Natural killer cell treated with Interleukin-12 subunit alpha and Interleukin-12 subunit beta and Interleukin-15 and Interleukin-18, amount 100 ng/mL, for 72 hours (primary cell): ENCODE measurements at regions not wholly inside any gene's neighbourhood (a gene's known extent, or its start where the extent isn't known, plus 50 kb on each side); places are given as distances from the start of the nearest gene placed in this dataset.

Experiments used
- ATAC-seq, 2 donors: fragments of 150-1000 bp; cut with Tn5 transposase in 1 of 2; sonication (Bioruptor Pico), chemical (Tn5 transposase) in 1 of 2; 2 replicates each; pipeline ENCODE4 v1.10.0; 2021
- DNase-seq: peaks from one replicate; pipeline ENCODE4 v3.0.0; 2022; ENCODE audit warnings: low spot score
- H3K27ac Mint-ChIP-seq, 2 donors: 1 replicate in 1 of 2; 2 replicates in 1 of 2; pipeline ENCODE4 v1.8.0; 2022; ENCODE audit warnings: mixed read lengths in 2 of 2, mild to moderate bottlenecking in 1 of 2, moderate library complexity in 1 of 2
- H3K27me3 Mint-ChIP-seq, 2 donors: 1 replicate in 1 of 2; 2 replicates in 1 of 2; pipeline ENCODE4 v1.8.0; 2022; ENCODE audit warnings: mixed read lengths in 2 of 2
- H3K36me3 Mint-ChIP-seq: one replicate; pipeline ENCODE4 v1.8.0; 2022; ENCODE audit warnings: mixed read lengths
- H3K4me1 Mint-ChIP-seq, 2 donors: 1 replicate in 1 of 2; 2 replicates in 1 of 2; pipeline ENCODE4 v1.8.0; 2022; ENCODE audit warnings: low read depth in 2 of 2, mixed read lengths in 2 of 2, mild to moderate bottlenecking in 1 of 2
- H3K4me3 Mint-ChIP-seq: one replicate; pipeline ENCODE4 v1.8.0; 2022; ENCODE audit warnings: mixed read lengths
- H3K9me3 Mint-ChIP-seq: 2 replicates; pipeline ENCODE4 v1.8.0; 2022; ENCODE audit warnings: mixed read lengths

DNA sequence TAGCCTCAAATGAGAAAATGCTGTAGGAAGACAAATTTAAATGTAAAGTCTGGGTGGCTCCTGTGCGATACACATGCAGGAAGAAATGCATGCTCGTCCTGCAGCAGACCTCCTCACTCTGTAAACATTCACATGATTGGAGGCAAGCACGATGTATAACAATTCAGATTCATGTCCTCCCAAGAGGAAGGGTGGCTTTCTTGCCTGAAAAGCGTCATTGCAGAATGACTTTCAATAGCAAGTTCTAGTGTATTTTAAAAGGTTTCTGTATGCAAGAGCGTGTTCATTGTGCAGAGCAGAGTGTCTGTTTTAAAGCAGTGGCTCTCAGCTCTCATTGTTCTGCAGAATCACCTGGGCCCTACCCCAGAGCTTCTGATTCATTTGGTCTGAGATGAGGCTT lies 170.3 kb upstream of the CELF2 start:
- ATAC-seq (no peak), DNase-seq (no peak)
- Mint-ChIP-seq H3K27me3 (peaks cover 19 to 39% of the 10 kb centered on the region in 2 donors), H3K4me1 (no peaks in the 10 kb centered on the region), H3K9me3 (no peaks in the 10 kb centered on the region), H3K27ac (no peak overlapping the region), H3K4me3 (no peak overlapping the region), H3K36me3 (no peaks in the 10 kb centered on the region)

DNA sequence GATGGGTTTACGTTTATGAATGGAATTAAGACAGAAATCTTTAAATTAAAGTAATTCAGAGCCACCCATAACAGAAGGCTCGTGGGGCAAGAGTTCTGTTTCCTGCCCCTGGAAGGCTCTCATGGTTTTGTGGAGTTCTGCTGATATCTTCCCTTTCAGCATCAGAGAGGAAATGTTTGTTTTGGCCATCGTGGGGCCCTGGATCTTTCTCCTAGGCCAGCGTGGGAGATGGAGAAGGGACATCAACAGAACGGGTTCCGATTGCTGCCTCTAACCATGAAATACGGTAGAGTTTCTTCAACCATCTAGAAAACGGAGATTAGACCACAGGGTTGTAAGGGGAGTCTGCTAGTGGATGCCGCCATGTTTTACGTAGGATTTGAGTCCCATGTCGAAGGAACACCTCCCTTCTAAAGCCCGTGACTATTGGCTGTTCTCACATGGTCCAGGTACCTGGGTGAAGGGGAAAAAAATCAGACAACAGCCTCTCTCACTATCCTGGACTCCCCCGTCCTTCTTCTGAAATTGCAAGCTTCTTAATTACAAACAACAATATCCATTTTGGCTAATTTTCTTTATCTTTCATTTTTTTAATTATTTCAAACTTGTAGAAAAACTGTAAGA lies 169.1 kb upstream of the CELF2 start:
- H3K9me3 Mint-ChIP-seq, result no peaks in the 10 kb centered on the region
- no peaks in the 10 kb centered on the region for H3K36me3 Mint-ChIP-seq
- ATAC-seq (no peak), DNase-seq (no peak)
- no peak overlapping the region for H3K27ac Mint-ChIP-seq
- H3K4me3 Mint-ChIP-seq, result no peak overlapping the region
- no peaks in the 10 kb centered on the region for H3K4me1 Mint-ChIP-seq
- peaks cover 17 to 38% of the 10 kb centered on the region in 2 donors for H3K27me3 Mint-ChIP-seq

DNA sequence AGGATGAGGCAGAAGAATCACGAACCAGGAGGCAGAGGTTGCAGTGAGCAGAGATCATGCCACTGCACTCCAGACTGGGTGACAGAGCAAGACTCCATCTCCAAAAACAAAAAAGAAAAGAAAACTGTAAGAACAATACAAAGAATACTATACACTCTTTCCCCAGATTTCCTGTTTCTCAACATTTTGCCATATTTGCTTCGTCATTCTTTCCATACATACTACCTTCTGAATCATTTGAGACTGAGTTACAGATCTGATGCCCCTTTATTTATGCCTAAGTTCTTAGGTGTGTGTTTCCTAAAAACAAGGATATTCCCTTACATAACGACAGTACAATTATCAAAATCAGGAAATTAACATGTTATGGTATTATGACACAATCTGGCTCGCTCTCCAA lies 168.4 kb upstream of the CELF2 start:
- no peak overlapping the region for H3K4me3 Mint-ChIP-seq
- H3K27ac Mint-ChIP-seq, result no peak overlapping the region
- H3K9me3 Mint-ChIP-seq, result no peaks in the 10 kb centered on the region
- H3K4me1 Mint-ChIP-seq, result no peaks in the 10 kb centered on the region
- H3K36me3 Mint-ChIP-seq, result no peaks in the 10 kb centered on the region
- H3K27me3 Mint-ChIP-seq, result peaks cover 14 to 36% of the 10 kb centered on the region in 2 donors
- DNase-seq (no peak), ATAC-seq (no peak)

DNA sequence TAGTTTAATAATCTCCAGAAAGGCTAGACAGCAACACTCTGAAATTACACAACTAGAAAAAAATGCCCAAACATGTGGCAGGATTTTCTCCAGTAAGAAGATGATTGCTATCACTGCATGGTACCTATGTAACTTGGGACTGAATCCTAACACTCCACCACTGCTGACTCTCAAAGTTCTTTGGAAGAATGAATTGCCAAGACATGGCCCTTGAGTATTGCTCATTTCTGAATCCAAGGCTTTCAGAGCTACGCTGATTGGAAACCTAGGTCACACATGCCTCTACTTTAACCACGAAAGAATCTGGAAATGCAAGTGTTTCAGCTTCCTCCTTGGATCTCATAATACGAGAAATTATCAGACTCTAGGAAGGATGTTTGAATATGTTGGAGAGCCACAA lies 167.5 kb upstream of the CELF2 start:
- Mint-ChIP-seq H3K9me3 (no peaks in the 10 kb centered on the region), H3K4me1 (peaks cover 2 to 3% of the 10 kb centered on the region in 2 donors), H3K4me3 (no peak overlapping the region), H3K27me3 (peaks cover 14 to 44% of the 10 kb centered on the region in 2 donors), H3K27ac (no peak overlapping the region), H3K36me3 (no peaks in the 10 kb centered on the region)
- ATAC-seq (no peak), DNase-seq (no peak)

DNA sequence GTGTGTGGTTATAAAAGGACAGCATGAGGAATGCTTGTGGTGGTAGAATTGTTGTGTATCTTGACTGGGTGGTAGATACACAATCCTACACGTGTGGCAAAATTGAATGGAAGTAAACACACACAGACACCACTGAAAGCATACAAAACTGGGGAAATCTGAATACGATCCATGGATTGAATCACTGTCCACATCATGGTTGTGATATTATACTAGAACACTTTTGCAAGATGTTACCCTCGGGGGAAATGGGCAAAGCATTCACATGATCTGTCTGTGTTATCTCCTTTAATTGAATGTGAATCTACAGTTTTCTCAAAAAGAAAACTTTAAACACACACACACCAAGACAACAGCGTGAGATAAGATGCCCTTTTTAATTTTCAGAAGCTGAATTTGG lies 165.2 kb upstream of the CELF2 start:
- ATAC-seq (no peak), DNase-seq (no peak)
- Mint-ChIP-seq H3K4me1 (peaks cover 5 to 7% of the 10 kb centered on the region in 2 donors), H3K27ac (no peak overlapping the region), H3K9me3 (no peaks in the 10 kb centered on the region), H3K36me3 (no peaks in the 10 kb centered on the region), H3K27me3 (peaks cover 10 to 45% of the 10 kb centered on the region in 2 donors), H3K4me3 (no peak overlapping the region)

DNA sequence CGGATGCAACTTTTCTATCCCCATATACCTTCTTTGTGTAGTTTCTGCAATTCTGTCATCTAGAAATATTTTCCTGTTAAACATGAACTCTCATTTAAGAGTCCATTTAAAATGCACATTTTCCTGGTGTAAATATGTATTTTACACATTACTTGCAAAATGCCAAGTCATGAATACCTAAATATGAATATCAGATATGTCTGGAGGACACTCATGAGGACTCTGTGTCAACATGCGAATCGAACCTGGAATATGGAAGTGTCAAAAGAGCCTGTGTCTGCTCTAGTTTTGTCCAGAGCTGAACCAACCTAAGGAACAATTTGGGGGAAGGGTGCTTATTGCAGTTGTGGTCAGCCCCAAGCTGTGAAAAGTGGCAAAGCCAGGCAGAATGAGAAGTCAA lies 163.7 kb upstream of the CELF2 start:
- Mint-ChIP-seq H3K4me3 (no peak overlapping the region), H3K27ac (no peak overlapping the region), H3K36me3 (no peaks in the 10 kb centered on the region), H3K27me3 (peaks cover 10 to 38% of the 10 kb centered on the region in 2 donors), H3K9me3 (no peaks in the 10 kb centered on the region), H3K4me1 (peaks cover 5 to 7% of the 10 kb centered on the region in 2 donors)
- DNase-seq (no peak), ATAC-seq (no peak)

DNA sequence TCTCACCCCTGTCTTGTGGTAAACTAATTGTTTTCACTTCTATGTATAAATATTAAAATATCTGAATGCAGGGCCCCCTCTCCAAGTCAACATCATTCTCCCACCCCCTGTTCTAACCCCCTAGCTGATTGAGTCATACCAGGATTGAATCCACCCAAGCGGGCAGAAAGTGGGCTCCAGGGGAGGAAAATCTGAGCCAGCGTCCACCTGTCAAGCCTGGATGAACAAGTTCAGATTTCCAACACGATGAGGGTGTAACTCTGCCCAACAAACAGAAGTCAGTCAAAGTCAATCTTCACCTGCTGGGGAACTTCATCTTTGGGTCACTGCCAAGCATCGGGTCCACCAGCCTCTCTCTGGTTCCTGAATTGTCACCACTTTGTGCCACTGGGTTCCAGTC lies 162.9 kb upstream of the CELF2 start:
- ATAC-seq, result no peak
- Mint-ChIP-seq H3K4me3 (no peak overlapping the region), H3K9me3 (no peaks in the 10 kb centered on the region), H3K27me3 (peaks cover 10 to 31% of the 10 kb centered on the region in 2 donors), H3K27ac (no peak overlapping the region), H3K36me3 (no peaks in the 10 kb centered on the region), H3K4me1 (peaks cover 5 to 7% of the 10 kb centered on the region in 2 donors)
- DNase-seq, result no peak

DNA sequence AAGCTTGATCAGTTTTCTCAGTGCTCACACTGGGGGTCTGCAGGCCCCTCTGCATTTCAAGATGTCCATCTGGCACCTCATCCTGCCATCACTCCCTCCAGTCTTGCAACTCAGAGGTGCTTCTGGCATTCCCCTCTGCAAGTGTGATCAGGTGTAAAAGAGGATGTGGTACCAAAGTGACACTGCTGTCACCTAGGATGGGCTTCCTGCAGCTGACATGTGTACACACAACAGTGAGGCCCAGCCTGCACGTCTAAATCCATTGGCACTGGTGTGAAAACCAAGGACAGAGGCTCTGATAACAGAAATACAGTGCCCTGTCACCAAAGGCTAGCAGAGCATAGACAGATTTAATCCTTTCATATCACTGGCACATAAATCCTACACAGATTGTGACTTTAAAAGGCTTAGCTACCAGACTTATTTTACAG lies 162.5 kb upstream of the CELF2 start:
- H3K4me1 Mint-ChIP-seq, result peaks cover 5 to 7% of the 10 kb centered on the region in 2 donors
- no peaks in the 10 kb centered on the region for H3K36me3 Mint-ChIP-seq
- no peaks in the 10 kb centered on the region for H3K9me3 Mint-ChIP-seq
- no peak overlapping the region for H3K4me3 Mint-ChIP-seq
- H3K27ac Mint-ChIP-seq, result no peak overlapping the region
- ATAC-seq (peak in 1 of 2 donors; percentile 32), DNase-seq (no peak)
- H3K27me3 Mint-ChIP-seq, result peaks cover 10 to 31% of the 10 kb centered on the region in 2 donors

DNA sequence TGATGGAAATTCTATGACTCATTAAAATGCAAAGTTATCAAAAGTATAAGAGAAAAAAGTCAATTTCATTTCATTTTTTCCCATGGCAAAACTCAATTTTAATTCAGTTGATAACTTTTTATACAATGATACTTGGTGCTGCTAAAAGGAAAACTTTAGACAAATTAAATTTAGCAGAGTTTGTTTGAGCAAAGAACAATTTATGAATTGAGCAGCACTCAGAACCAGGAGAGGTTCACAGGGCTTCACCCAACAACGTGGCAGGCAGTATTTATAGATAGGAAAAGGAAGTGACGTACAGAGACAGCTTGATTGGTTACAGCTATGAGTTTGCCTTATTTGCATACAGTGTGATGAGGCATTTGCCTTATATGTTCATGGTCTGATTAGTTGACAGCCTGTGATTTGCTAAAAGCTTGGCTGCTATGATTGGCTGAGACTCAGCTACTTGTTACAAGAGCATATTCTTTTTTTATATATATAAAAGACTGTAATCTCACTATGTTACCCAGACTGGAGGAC lies 157.2 kb upstream of the CELF2 start:
- Mint-ChIP-seq H3K4me1 (peaks cover 0 to 1% of the 10 kb centered on the region in 2 donors), H3K4me3 (no peak overlapping the region), H3K9me3 (no peaks in the 10 kb centered on the region), H3K27me3 (peaks cover 0 to 19% of the 10 kb centered on the region in 2 donors), H3K36me3 (no peaks in the 10 kb centered on the region), H3K27ac (no peak overlapping the region)
- ATAC-seq (peak in 1 of 2 donors; percentile 44), DNase-seq (no peak)

DNA sequence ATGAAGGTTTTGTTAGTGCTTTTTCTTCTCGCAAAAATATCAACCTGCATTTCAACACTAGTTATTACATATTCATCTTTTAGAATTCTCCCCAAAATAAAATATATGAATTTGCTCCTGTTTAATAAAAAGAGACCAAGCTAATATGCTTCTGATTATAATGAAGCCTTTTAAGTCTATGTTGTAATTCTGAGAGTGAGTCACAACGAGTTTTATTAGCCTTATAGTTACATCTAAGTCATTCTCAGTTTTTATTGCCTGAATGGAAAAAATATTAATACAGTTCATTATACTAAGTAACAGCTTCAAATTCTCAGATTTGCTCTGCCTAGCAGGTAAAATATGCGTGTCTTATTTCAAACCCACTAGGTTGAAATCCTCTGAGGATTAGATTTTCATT lies 152.4 kb upstream of the CELF2 start:
- Mint-ChIP-seq H3K4me1 (peaks cover 0 to 3% of the 10 kb centered on the region in 2 donors), H3K4me3 (no peak overlapping the region), H3K27ac (no peak overlapping the region), H3K27me3 (peaks cover 4 to 15% of the 10 kb centered on the region in 2 donors), H3K9me3 (no peaks in the 10 kb centered on the region), H3K36me3 (no peaks in the 10 kb centered on the region)
- no peak for DNase-seq
- no peak for ATAC-seq

DNA sequence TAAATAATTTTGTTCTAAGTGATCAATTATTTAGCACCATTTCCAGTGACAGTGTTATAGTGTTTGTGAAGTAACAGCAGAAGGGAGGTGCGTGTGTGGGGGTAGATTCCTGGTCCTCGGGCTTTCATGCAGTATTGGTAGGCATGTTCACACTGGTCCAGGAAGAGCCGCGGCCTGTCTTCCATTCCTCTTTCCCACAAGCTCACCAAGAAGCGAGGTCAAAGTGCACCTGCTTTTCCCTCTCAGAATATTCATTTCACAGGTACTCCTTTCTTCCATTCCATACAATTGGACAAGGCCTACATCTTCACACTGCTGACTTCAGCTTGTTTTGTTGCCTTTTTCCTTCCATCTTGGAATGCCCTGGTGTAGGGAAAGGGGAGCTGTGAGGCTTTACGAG lies 151.8 kb upstream of the CELF2 start:
- no peak for ATAC-seq
- peaks cover 0 to 3% of the 10 kb centered on the region in 2 donors for H3K4me1 Mint-ChIP-seq
- H3K9me3 Mint-ChIP-seq, result no peaks in the 10 kb centered on the region
- no peak overlapping the region for H3K27ac Mint-ChIP-seq
- H3K36me3 Mint-ChIP-seq, result no peaks in the 10 kb centered on the region
- H3K4me3 Mint-ChIP-seq, result no peak overlapping the region
- DNase-seq, result no peak
- H3K27me3 Mint-ChIP-seq, result peaks cover 4 to 20% of the 10 kb centered on the region in 2 donors

DNA sequence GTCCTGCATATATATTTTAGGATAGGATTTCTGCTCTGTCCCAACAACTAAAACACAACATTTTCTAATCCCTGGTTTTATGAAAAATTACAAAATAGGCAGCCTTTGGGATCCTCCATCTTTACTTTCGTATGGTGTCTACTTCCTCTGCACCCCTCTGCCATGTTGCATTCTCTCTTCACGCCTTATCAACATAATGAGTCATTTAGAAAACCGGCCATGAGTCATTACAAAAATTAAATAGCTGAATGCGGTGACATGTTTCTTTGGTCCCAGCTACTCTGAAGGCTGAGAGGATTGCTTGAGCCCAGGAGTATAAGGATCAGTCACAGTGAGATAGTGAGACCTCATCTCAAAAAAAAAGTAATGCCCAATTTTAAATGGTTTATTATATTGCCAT lies 148.1 kb upstream of the CELF2 start:
- Mint-ChIP-seq H3K9me3 (no peaks in the 10 kb centered on the region), H3K4me3 (no peak overlapping the region), H3K27me3 (peaks cover 15 to 45% of the 10 kb centered on the region in 2 donors), H3K4me1 (peaks cover 0 to 3% of the 10 kb centered on the region in 2 donors), H3K27ac (no peak overlapping the region), H3K36me3 (no peaks in the 10 kb centered on the region)
- DNase-seq (no peak), ATAC-seq (peak; percentile 71 to 91)

DNA sequence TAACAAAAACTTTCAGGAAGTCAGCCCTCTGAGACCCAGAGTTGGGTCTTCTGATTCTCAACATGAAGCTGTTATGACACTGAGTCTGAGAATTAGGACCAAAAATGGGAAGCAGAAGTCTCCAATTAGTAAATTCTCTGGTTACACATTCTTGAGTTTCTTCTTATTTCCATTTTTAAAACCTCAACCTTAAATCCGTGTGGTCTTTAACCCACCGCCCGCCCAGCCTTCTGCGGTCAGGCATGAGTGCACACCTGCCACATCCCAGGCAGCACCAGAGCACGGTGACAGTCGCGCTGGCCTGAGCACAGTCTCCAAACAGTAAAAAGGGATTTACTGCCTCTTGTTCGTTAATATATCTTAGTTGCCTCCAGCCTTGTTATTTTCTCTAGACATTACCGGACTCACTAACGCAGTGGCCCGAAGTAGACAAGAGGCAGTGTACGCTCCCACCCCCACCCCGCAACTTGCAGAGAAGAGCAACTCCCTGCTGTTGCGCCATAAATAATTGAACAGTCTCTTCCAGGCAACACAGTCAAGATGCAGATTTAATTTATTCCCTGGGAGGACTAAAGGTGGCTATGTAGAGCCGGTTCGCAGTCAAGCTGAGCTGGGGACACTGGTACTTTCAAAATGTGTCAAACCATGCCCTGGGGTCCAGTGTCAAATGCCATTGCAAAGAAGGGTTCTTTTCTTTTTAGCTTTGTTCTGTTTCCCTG lies 147.0 kb upstream of the CELF2 start:
- no peaks in the 10 kb centered on the region for H3K36me3 Mint-ChIP-seq
- ATAC-seq, result no peak

DNA sequence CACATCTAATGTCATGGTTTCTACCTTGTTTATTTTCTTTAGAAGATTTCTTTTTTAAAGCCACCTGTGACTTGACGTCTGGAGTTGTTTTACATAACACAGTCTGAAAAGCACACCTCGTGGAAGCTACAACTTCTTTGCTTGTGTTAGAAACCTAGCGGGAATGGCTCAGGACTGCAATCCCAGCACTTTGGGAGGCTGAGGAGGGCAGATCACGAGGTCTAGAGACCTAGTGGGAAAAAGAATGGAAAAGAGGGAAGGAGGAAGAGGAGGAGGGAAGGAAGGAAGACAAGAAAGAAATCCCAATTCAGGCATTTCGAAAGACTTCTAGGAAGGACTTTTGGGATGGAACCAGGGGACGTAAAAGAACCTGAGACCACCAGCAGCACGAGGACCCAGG lies 146.3 kb upstream of the CELF2 start:
- Mint-ChIP-seq H3K27me3 (peaks cover 21 to 57% of the 10 kb centered on the region in 2 donors), H3K4me3 (no peak overlapping the region), H3K9me3 (no peaks in the 10 kb centered on the region), H3K4me1 (peaks cover 0 to 3% of the 10 kb centered on the region in 2 donors), H3K27ac (no peak overlapping the region), H3K36me3 (no peaks in the 10 kb centered on the region)
- no peak for ATAC-seq
- no peak for DNase-seq

More for the DNA sequence above, 147.0 kb upstream of the CELF2 start:
- DNase-seq, result no peak
- Mint-ChIP-seq H3K27me3 (peaks cover 20 to 50% of the 10 kb centered on the region in 2 donors), H3K27ac (no peak overlapping the region), H3K9me3 (no peaks in the 10 kb centered on the region), H3K4me1 (peaks cover 0 to 3% of the 10 kb centered on the region in 2 donors), H3K4me3 (no peak overlapping the region)
